ENCODE measurements at regions not wholly inside any gene's neighbourhood (a gene's known extent, or its start where the extent isn't known, plus 50 kb on each side); places are given as distances from the start of the nearest gene placed in this dataset.
"Not testable (repeated sequence)": the region's sequence is repeated elsewhere in the genome, so short reads cannot be mapped to it uniquely, and the experiment has no call there.

DNA sequence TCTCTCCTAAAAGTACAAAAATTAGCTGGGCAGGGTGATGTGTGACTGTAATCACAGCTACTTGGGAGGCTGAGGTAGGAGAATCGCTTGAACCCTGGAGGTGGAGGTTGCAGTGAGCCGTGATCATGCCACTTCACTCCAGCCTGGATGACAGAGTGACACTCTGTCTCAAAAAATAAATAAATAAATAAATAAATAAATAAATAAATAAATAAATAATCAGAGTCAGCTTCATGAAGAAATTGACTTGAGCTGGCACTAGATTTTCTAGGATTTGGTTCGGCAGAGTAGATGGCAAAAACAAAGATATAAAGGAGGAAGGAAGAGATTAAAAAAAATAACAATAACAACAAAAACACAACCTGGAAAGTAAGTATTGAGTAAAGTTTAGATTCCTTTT is 311.9 kb downstream of the AMY1C start:
- TF ChIP-seq, protein P1, sequence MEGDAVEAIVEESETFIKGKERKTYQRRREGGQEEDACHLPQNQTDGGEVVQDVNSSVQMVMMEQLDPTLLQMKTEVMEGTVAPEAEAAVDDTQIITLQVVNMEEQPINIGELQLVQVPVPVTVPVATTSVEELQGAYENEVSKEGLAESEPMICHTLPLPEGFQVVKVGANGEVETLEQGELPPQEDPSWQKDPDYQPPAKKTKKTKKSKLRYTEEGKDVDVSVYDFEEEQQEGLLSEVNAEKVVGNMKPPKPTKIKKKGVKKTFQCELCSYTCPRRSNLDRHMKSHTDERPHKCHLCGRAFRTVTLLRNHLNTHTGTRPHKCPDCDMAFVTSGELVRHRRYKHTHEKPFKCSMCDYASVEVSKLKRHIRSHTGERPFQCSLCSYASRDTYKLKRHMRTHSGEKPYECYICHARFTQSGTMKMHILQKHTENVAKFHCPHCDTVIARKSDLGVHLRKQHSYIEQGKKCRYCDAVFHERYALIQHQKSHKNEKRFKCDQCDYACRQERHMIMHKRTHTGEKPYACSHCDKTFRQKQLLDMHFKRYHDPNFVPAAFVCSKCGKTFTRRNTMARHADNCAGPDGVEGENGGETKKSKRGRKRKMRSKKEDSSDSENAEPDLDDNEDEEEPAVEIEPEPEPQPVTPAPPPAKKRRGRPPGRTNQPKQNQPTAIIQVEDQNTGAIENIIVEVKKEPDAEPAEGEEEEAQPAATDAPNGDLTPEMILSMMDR (IDR thresholded peaks at IDR 0.05): not testable (repeated sequence)
- TF ChIP-seq ZFX (IDR thresholded peaks at IDR 0.05; ENCODE audit: borderline replicate concordance): not testable (repeated sequence)
